ENCODE measurements at regions not wholly inside any gene's neighbourhood (a gene's known extent, or its start where the extent isn't known, plus 50 kb on each side); places are given as distances from the start of the nearest gene placed in this dataset.

DNA sequence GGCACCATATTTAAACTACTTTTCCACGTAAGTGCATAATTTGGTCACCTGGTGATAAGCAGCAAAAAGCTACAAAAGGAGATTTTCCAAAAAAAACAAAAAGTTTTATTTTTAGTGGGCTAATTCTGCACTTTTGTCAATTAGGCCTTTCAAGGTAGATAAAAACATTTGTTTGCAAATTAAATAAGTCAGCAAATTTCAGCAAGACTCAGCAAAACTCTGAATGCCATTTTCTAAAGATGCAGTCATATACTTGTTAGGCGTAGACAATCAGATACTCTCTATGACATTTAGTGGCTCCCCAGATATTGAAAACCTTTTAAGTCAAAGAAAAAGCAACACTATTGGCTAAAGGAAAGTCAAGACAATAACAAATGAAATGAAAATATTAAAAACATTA lies 400.2 kb upstream of the GOLIM4 start:
- TF ChIP-seq EZH2 (IDR thresholded peaks at IDR 0.05; ENCODE audit: borderline replicate concordance, low read length): no peak
- TF ChIP-seq, protein P1, sequence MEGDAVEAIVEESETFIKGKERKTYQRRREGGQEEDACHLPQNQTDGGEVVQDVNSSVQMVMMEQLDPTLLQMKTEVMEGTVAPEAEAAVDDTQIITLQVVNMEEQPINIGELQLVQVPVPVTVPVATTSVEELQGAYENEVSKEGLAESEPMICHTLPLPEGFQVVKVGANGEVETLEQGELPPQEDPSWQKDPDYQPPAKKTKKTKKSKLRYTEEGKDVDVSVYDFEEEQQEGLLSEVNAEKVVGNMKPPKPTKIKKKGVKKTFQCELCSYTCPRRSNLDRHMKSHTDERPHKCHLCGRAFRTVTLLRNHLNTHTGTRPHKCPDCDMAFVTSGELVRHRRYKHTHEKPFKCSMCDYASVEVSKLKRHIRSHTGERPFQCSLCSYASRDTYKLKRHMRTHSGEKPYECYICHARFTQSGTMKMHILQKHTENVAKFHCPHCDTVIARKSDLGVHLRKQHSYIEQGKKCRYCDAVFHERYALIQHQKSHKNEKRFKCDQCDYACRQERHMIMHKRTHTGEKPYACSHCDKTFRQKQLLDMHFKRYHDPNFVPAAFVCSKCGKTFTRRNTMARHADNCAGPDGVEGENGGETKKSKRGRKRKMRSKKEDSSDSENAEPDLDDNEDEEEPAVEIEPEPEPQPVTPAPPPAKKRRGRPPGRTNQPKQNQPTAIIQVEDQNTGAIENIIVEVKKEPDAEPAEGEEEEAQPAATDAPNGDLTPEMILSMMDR (IDR thresholded peaks at IDR 0.05; ENCODE audit: low read length): no peak
